GM19193 (cell line): ENCODE measurements at regions not wholly inside any gene's neighbourhood (a gene's known extent, or its start where the extent isn't known, plus 50 kb on each side); places are given as distances from the start of the nearest gene placed in this dataset.

Experiments
- POLR2A ChIP-seq: IDR thresholded peaks from 4 replicates; pipeline ENCODE4 v1.6.1; 2011; ENCODE audit not compliant: insufficient read depth, insufficient read length; ENCODE audit errors: extremely low read depth

- TF ChIP-seq POLR2A, result no peak
These were observed 252.8 kb upstream of the CHD6 start for GRCh38 chr20:41870869-41871462.

GRCh38 chr20:41869261-41869660 is 251.1 kb upstream of the CHD6 start:
- no peak for TF ChIP-seq POLR2A

- no peak for TF ChIP-seq POLR2A
These were observed 247.8 kb upstream of the CHD6 start for GRCh38 chr20:41865938-41866337.

- no peak for TF ChIP-seq POLR2A
These were observed 244.3 kb upstream of the CHD6 start for GRCh38 chr20:41862476-41862875.

- no peak for TF ChIP-seq POLR2A
These were observed 243.7 kb upstream of the CHD6 start for GRCh38 chr20:41861772-41862422.

- no peak for TF ChIP-seq POLR2A
These were observed 236.6 kb upstream of the CHD6 start for GRCh38 chr20:41854765-41855164.

GRCh38 chr20:41853806-41854205 is 235.6 kb upstream of the CHD6 start:
- no peak for TF ChIP-seq POLR2A

- TF ChIP-seq POLR2A, result no peak
These were observed 230.0 kb upstream of the CHD6 start for GRCh38 chr20:41848180-41848579.

- no peak for TF ChIP-seq POLR2A
These were observed 219.6 kb upstream of the CHD6 start for GRCh38 chr20:41837669-41838224.

GRCh38 chr20:41833739-41834138 is 215.6 kb upstream of the CHD6 start:
- TF ChIP-seq POLR2A, result no peak

- no peak for TF ChIP-seq POLR2A
These were observed 212.5 kb upstream of the CHD6 start for GRCh38 chr20:41830702-41831101.

GRCh38 chr20:41819436-41819835 is 201.3 kb upstream of the CHD6 start:
- no peak for TF ChIP-seq POLR2A

GRCh38 chr20:41818991-41819390 is 200.8 kb upstream of the CHD6 start:
- no peak for TF ChIP-seq POLR2A

- no peak for TF ChIP-seq POLR2A
These were observed 200.2 kb upstream of the CHD6 start for GRCh38 chr20:41818369-41818768.

GRCh38 chr20:41811456-41811855 is 193.3 kb upstream of the CHD6 start:
- no peak for TF ChIP-seq POLR2A

- TF ChIP-seq POLR2A, result no peak
These were observed 181.9 kb upstream of the CHD6 start for GRCh38 chr20:41800040-41800439.
